HTR-8/SVneo (cell line): ENCODE measurements at regions not wholly inside any gene's neighbourhood (a gene's known extent, or its start where the extent isn't known, plus 50 kb on each side); places are given as distances from the start of the nearest gene placed in this dataset.

Experiments
- DNase-seq: peaks from one replicate; pipeline ENCODE4 v3.0.0; 2011; ENCODE audit warnings: low spot score, mixed read lengths; ENCODE audit not compliant: insufficient read length
- FAIRE-seq: peaks from 2 replicates; lab custom pipeline; 2011; peaks lifted over from hg19 to GRCh38; lab: Jason Lieb, UNC

- DNase-seq = no peak
- no peak for FAIRE-seq
Measured at GRCh38 chr11:121807051-121807450, 309.0 kb downstream of the BLID start.

- DNase-seq (no peak), FAIRE-seq (no peak)
Measured at GRCh38 chr11:121802542-121802941, 313.5 kb downstream of the BLID start.

- DNase-seq (no peak), FAIRE-seq (no peak)
Measured at GRCh38 chr11:121801781-121802180, 314.2 kb downstream of the BLID start.

- FAIRE-seq = no peak
- no peak for DNase-seq
Measured at GRCh38 chr11:121801394-121801748, 314.6 kb downstream of the BLID start.

GRCh38 chr11:121800731-121801393 lies 315.2 kb downstream of the BLID start:
- DNase-seq = no peak
- no peak for FAIRE-seq

GRCh38 chr11:121800240-121800639 lies 315.8 kb downstream of the BLID start:
- DNase-seq = no peak
- FAIRE-seq = no peak

GRCh38 chr11:121797496-121797895 lies 318.5 kb downstream of the BLID start:
- DNase-seq (no peak), FAIRE-seq (no peak)

GRCh38 chr11:121795174-121795573 lies 320.8 kb downstream of the BLID start:
- FAIRE-seq (no peak), DNase-seq (no peak)

- FAIRE-seq (no peak), DNase-seq (no peak)
Measured at GRCh38 chr11:121794671-121795141, 321.3 kb downstream of the BLID start.

GRCh38 chr11:121793916-121794315 lies 322.1 kb downstream of the BLID start:
- FAIRE-seq = no peak
- DNase-seq = no peak

- DNase-seq (no peak), FAIRE-seq (no peak)
Measured at GRCh38 chr11:121793291-121793690, 322.7 kb downstream of the BLID start.

- FAIRE-seq = no peak
- DNase-seq = no peak
Measured at GRCh38 chr11:121792185-121792584, 323.8 kb downstream of the BLID start.

GRCh38 chr11:121790430-121790829 lies 325.6 kb downstream of the BLID start:
- DNase-seq = no peak
- no peak for FAIRE-seq

- DNase-seq = no peak
Measured at GRCh38 chr11:121780971-121781370, 328.2 kb upstream of the SORL1-AS1 start.

GRCh38 chr11:121777056-121777455 lies 324.3 kb upstream of the SORL1-AS1 start:
- FAIRE-seq = no peak
- no peak for DNase-seq

More at GRCh38 chr11:121780971-121781370, 328.2 kb upstream of the SORL1-AS1 start:
- FAIRE-seq = no peak

GRCh38 chr11:121775276-121775675 lies 322.5 kb upstream of the SORL1-AS1 start:
- DNase-seq (no peak), FAIRE-seq (no peak)

GRCh38 chr11:121773076-121773475 lies 320.3 kb upstream of the SORL1-AS1 start:
- no peak for DNase-seq
- FAIRE-seq = no peak

GRCh38 chr11:121770939-121771595 lies 318.3 kb upstream of the SORL1-AS1 start:
- DNase-seq (no peak), FAIRE-seq (no peak)

- FAIRE-seq (no peak), DNase-seq (no peak)
Measured at GRCh38 chr11:121769191-121769590, 316.4 kb upstream of the SORL1-AS1 start.

GRCh38 chr11:121767433-121767832 lies 314.7 kb upstream of the SORL1-AS1 start:
- no peak for FAIRE-seq
- no peak for DNase-seq

GRCh38 chr11:121766991-121767390 lies 314.2 kb upstream of the SORL1-AS1 start:
- DNase-seq = no peak
- FAIRE-seq = no peak

- no peak for DNase-seq
- no peak for FAIRE-seq
Measured at GRCh38 chr11:121766166-121766565, 313.4 kb upstream of the SORL1-AS1 start.
